ENCODE measurements at regions not wholly inside any gene's neighbourhood (a gene's known extent, or its start where the extent isn't known, plus 50 kb on each side); places are given as distances from the start of the nearest gene placed in this dataset.

- TF ChIP-seq, protein P1, sequence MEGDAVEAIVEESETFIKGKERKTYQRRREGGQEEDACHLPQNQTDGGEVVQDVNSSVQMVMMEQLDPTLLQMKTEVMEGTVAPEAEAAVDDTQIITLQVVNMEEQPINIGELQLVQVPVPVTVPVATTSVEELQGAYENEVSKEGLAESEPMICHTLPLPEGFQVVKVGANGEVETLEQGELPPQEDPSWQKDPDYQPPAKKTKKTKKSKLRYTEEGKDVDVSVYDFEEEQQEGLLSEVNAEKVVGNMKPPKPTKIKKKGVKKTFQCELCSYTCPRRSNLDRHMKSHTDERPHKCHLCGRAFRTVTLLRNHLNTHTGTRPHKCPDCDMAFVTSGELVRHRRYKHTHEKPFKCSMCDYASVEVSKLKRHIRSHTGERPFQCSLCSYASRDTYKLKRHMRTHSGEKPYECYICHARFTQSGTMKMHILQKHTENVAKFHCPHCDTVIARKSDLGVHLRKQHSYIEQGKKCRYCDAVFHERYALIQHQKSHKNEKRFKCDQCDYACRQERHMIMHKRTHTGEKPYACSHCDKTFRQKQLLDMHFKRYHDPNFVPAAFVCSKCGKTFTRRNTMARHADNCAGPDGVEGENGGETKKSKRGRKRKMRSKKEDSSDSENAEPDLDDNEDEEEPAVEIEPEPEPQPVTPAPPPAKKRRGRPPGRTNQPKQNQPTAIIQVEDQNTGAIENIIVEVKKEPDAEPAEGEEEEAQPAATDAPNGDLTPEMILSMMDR (IDR thresholded peaks at IDR 0.05) = no peak
- no peak for TF ChIP-seq POLR2A (IDR thresholded peaks at IDR 0.05)
Observed at GRCh38 chr16:35823342-35823741, 2363.9 kb downstream of the TP53TG3F start.

All from right lobe of liver (tissue), 4 donors.